H7 (cell line): ENCODE measurements at regions not wholly inside any gene's neighbourhood (a gene's known extent, or its start where the extent isn't known, plus 50 kb on each side); places are given as distances from the start of the nearest gene placed in this dataset.

ENCODE experiments used
- DNase-seq: peaks from one replicate; pipeline ENCODE4 v3.0.0; 2012
- H3K27me3 ChIP-seq: 2 replicates; pipeline ENCODE4 v1.6.0; 2011; ENCODE audit warnings: mild to moderate bottlenecking, low read length; ENCODE audit not compliant: control insufficient read depth, insufficient read depth
- H3K36me3 ChIP-seq: replicated peaks from 2 replicates; pipeline ENCODE4 v1.5.1; 2011; ENCODE audit warnings: low read length; ENCODE audit not compliant: control insufficient read depth, insufficient read depth
- H3K4me3 ChIP-seq: 2 replicates; pipeline ENCODE4 v1.5.1; 2011; ENCODE audit warnings: low read depth, mild to moderate bottlenecking, control low read depth, low read length, moderate library complexity; ENCODE audit not compliant: insufficient read depth

DNA sequence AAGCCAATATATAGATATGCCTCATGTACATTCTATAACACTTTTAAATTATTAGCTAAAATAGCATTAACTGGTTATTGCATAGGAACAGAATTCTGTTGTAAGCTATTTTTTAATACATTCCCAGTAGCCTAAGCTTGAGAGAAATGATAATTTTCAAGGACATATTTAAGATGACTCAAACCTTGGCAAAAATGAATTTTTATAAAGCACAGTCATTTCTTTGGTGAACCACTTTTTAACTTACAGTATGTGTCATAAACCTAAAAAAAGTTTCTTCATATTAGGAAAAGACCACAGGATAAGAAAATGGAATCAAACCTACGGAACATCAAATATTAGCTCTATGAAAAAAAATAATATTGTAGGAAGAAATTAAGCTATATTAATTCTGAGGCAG, 986.3 kb downstream of the STIM2 start:
- no peaks in the 10 kb centered on the region for H3K36me3 ChIP-seq
- DNase-seq = no peak

DNA sequence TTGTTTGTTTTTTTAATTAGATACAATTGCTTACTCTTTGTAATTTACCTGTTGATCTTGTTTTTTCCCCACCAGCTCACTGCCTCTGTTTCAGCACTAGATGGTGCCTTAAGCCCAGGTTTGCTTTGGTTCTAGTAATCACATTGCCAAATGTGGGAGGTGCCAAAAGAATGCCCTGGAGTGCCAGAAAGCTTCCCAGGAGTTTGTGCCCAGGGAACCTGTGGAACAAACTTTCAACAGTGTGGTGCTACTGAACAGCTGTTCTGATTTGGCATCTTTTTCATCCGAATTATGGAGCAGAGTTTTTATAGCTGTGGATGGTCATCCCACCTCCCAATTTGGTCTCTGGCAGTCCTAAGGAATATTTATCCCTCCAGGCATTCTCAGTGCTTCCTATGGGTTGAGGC, 1000.7 kb downstream of the STIM2 start:
- DNase-seq = peak; percentile 6
- Histone ChIP-seq H3K4me3 (no peak overlapping the region), H3K27me3 (no peaks in the 10 kb centered on the region), H3K36me3 (no peaks in the 10 kb centered on the region)

More for the DNA sequence above, 986.3 kb downstream of the STIM2 start:
- no peaks in the 10 kb centered on the region for H3K27me3 ChIP-seq
- H3K4me3 ChIP-seq = no peak overlapping the region

DNA sequence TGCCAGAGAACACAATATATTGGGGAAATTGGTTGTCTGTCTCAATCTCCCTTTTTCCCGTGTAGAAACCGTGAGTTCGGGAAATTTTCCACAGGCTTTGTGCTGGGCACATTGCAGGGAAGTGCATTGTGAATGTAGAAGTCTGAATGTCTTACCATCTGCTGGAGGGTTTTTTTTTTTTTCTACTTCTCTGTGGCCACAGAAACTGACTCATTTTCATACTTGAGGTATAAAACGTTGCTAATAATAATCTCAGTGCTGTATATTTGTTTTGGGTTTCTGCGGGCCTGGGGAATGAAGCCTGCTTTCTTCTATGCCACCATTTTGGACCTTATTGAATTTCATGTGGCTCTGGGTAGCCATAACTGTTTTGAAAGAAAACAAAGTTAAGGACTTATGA, 1001.2 kb downstream of the STIM2 start:
- H3K27me3 ChIP-seq = no peaks in the 10 kb centered on the region
- H3K36me3 ChIP-seq = no peaks in the 10 kb centered on the region
- no peak for DNase-seq
- no peak overlapping the region for H3K4me3 ChIP-seq

DNA sequence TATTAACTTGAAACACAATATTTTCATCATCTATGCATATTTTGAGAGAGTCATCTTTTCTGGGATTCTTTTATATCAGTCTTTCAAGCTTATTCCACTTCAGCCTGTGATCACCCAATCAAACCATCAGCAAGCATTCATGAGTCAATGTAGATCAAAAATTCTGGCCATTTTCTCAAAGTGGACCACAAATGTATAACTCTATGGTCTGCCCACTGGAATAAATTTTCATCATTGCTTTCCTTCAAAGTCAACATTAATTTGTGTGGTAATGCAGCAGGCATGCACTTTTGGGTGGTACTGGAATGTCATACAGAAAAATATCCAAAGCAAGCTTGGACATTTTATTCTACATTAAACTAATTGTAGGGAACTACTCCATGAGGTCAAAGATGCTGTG, 1013.0 kb downstream of the STIM2 start:
- Histone ChIP-seq H3K4me3 (no peak overlapping the region), H3K27me3 (no peaks in the 10 kb centered on the region), H3K36me3 (no peaks in the 10 kb centered on the region)
- DNase-seq = no peak

DNA sequence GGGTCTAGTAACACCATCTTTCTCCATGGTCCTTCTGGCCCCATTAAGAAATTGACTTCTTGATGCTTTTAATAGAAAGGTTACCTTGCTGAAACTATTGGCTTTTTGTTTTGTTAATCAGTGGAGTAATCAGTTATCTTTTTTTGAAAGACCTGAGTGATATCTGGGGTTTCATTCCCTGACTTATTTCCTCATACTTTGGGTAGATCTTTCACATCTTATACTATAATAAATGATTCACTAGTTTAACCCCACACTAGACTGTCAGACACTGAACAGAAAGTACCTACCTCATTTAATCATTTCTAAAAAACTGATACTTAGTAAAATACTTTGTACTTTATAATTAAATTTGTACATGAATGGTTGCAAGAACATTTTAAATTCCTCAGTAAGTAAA, 1021.1 kb downstream of the STIM2 start:
- no peak for DNase-seq
- no peaks in the 10 kb centered on the region for H3K36me3 ChIP-seq
- H3K4me3 ChIP-seq = no peak overlapping the region
- no peaks in the 10 kb centered on the region for H3K27me3 ChIP-seq

DNA sequence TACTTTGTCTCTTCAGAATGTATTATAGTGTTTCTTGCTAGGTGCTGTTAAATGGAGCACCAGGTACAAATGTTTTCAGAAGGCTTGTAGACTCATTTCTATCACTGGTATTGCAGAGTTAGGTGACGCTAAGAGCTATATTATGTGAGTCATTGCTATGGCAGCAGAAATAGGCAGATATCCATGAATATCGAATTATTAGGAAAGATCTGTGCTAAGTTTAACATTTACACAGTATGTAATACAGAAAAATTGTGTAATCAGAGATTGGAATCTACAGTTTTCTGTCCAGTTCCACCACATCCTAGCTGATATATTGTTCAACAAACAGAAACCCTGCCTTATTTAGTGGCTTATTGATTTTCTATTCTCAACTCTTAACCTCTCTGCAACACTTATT, 1025.5 kb downstream of the STIM2 start:
- Histone ChIP-seq H3K4me3 (no peak overlapping the region), H3K36me3 (no peaks in the 10 kb centered on the region), H3K27me3 (no peaks in the 10 kb centered on the region)
- DNase-seq = no peak

DNA sequence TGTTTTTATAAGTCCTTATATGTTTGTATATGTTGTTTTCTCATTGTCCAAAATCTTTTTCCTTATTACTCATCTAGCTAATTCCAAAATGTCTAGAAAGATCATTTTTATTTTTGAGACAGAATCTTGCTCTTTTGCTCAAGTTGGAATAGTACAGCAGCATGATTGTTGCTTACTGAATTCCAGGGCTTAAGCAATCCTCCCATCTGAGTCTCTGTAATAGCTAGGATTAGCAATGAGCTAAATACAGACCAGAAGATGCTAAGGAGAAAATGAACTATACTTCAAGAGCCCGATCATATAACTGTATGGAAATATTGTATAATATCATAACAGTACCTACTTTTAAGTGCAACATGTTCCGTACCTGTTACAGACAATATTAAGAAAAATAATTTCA, 1027.0 kb downstream of the STIM2 start:
- no peak for DNase-seq
- no peak overlapping the region for H3K4me3 ChIP-seq
- no peaks in the 10 kb centered on the region for H3K27me3 ChIP-seq
- no peaks in the 10 kb centered on the region for H3K36me3 ChIP-seq

DNA sequence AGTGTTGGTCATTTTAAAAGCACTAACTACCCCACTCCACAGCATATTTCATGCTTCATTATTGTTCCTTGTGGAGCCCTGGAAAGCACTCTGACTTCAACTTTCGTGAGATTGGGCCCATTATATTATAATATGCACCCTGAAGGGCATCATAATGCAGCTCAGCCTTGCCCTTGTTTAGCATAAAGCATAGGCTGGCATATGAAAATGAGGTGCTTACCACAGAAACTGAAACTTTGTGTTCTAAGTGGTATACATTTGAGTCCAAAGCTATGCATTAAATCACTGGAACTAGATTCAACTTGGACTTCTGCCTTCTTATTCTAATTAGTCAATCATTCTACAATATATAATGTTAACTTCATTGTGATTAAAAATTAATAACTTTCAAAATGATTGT, 1027.9 kb downstream of the STIM2 start:
- no peak for DNase-seq
- no peaks in the 10 kb centered on the region for H3K27me3 ChIP-seq
- no peak overlapping the region for H3K4me3 ChIP-seq
- H3K36me3 ChIP-seq = no peaks in the 10 kb centered on the region

DNA sequence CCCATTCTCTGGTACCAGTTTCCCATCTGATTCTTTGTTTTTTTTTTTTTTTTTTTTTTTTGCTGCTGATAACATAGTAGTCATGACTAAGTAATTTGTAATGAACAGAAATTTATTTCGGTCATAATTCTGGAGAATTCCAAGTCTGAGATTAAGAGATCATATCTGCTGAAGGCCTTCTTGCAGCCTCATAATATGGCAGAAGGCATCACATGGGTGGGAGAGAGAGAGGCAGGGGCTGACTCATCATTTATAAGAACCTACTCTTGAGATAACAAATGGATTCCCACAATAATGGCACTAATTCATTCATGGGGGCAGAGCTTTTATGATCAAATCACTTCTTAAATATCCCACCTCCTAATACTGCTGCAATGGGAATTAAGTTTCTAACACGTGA, 1034.3 kb downstream of the STIM2 start:
- H3K36me3 ChIP-seq = no peaks in the 10 kb centered on the region
- DNase-seq = no peak

DNA sequence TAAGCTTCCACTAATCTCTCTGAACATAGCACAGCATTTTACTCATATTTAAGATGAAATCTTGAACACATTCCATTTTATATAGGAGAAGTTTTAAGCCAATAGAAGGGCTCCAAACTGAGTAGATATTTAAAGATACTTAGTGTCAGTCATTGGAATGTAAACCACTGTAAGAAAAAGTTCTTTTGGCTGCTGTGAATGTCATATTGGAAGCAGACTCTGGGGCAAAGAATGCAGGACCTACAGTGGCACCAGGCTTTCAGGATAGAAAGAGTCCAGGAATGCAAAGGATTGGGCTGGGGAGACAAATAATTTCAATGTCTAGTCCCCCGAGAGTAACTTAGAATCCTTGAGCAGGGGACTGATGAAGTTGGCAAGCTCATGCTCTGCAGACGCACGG, 1047.7 kb downstream of the STIM2 start:
- Histone ChIP-seq H3K36me3 (no peaks in the 10 kb centered on the region), H3K27me3 (no peaks in the 10 kb centered on the region), H3K4me3 (no peak overlapping the region)
- DNase-seq = no peak

More for the DNA sequence above, 1034.3 kb downstream of the STIM2 start:
- no peaks in the 10 kb centered on the region for H3K27me3 ChIP-seq
- no peak overlapping the region for H3K4me3 ChIP-seq

DNA sequence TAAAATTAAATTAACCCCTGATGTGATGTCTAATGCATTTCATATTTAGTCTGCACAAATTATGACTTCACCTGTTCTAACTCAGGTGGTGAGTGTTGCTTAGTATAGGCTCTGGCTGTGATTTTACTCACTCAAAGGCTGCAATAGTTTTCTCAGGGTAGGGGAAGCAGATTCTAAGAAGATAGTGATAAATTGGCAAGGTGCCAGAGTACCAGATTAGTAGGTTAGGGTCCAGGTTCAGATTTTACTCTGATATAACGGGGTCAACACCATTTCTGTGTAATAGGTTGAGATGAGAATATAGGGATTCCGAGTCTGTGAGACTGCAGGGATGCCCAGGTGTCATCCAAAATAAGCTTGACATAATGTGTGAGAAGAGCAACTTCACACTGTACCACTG, 1049.6 kb downstream of the STIM2 start:
- H3K4me3 ChIP-seq = no peak overlapping the region
- H3K36me3 ChIP-seq = no peaks in the 10 kb centered on the region
- no peaks in the 10 kb centered on the region for H3K27me3 ChIP-seq
- no peak for DNase-seq

DNA sequence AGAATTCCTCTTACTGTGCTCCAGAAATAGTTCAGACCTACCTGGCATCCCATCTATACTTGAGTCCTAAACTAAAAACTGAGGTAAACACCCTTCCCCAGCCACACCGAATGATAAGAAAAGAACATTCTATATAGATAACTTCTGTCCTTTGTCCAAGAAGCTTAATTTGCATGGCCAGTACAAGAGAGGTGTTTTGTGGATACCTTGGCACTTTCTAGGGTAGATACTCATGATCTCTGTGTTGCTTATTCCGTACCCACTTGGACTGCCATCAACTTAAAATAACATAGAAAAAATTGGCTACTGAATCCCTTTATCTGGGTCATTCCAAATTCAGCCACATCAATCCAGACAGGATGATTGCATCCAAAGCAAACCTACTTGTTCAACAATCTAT, 1050.4 kb downstream of the STIM2 start:
- H3K4me3 ChIP-seq = no peak overlapping the region
- H3K27me3 ChIP-seq = no peaks in the 10 kb centered on the region
- DNase-seq = no peak
- no peaks in the 10 kb centered on the region for H3K36me3 ChIP-seq

DNA sequence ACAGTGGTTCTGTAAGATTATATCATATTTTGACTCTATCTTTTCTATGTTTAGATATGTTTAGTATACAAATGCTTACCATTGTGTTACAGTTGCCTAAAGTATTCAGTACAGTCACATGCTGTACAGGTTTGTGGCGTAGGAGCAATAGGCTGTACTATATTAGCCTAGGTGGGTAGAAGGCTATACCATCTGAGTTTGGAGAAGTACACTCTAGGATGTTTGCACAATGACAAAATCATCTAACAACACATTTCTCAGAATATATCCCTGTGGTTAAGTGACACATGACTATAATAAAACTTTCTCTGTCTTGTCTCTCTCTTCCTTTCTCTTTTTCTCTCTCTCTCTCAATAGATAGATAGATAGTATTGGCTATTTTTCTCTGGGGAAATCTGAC, 1053.1 kb downstream of the STIM2 start:
- no peak for DNase-seq
- Histone ChIP-seq H3K4me3 (no peak overlapping the region), H3K36me3 (no peaks in the 10 kb centered on the region), H3K27me3 (no peaks in the 10 kb centered on the region)

DNA sequence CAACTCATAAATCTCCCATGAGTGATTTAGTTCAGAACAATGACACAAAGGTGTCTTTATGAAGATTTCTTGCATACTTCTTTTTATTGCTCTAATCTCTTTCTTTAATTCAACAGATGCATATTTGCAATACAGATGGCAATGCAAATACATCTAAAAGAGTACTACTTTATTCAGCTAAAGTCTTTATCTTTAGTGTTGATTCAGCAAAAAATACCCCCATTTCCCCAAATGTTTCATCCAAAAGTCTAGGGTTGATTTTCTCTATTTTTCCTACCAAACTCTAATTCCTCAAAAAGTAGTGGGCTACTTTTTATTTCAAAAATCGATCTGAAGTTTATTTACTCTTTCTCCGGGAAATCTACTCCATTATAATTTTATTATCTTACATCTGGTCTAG, 1055.2 kb downstream of the STIM2 start:
- Histone ChIP-seq H3K36me3 (no peaks in the 10 kb centered on the region), H3K4me3 (no peak overlapping the region), H3K27me3 (no peaks in the 10 kb centered on the region)
- no peak for DNase-seq

DNA sequence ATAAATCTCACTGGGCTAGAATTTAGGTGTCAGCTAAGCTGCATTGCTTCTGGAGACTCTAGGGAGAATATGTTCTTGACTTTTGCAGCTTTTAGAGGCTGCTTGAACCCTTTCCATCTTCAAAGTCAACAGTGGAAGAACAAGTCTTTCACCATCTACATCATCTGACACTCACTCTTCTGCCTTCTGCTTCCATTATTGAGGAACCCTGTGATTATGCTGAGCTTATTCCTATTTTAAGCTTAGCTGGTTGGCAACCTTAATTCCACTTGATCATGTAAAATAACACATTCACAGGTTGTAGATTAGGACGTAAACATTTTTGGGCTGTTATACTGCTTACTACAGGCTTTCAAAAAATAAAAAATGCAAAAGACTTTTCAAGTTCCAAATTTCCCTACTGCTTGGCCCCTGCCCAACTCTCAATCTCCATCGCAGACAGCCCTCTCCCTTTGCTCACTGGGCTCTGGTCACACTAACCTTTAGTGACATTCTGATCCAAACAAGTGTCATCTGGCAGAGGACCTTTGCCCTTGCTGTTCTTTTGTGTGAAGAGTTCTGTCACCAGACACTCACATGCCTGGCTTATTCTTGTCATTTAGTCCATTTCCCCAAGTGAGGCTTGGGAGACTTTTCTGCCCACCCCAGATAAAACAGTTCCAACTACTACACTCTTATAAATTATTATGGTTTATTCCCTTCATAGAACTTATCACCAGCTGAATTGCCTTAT, 1056.0 kb downstream of the STIM2 start:
- Histone ChIP-seq H3K27me3 (no peaks in the 10 kb centered on the region), H3K4me3 (no peak overlapping the region), H3K36me3 (no peaks in the 10 kb centered on the region)
- DNase-seq = no peak

DNA sequence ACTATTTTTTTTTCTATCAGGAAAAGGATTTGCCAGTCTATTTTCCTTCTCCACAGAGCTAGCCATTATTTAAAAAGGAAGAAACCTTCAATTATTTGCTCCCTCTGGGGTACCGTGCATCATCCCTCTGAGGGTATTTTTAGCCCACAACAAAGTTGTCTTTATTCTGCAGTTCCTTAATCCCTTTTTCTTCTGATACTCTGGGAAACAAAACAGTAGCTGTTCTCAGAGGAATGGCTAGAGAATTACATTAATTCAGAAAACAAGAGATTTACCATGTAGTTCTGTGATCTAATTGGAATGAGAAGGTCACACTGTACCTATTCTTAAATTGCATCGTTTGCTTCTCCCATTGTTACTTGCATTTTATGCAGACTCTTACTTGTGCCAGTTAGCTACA, 1056.7 kb downstream of the STIM2 start:
- Histone ChIP-seq H3K36me3 (no peaks in the 10 kb centered on the region), H3K27me3 (no peaks in the 10 kb centered on the region), H3K4me3 (no peak overlapping the region)
- no peak for DNase-seq
